ENCODE measurements at regions not wholly inside any gene's neighbourhood (a gene's known extent, or its start where the extent isn't known, plus 50 kb on each side); places are given as distances from the start of the nearest gene placed in this dataset.

- no peak for ATAC-seq
- no peak for TF ChIP-seq POU6F1 (CRISPR knock-in tag; IDR thresholded peaks at IDR 0.05; ENCODE audit: borderline replicate concordance, low read depth)
- no peak for TF ChIP-seq ZNF565 (CRISPR knock-in tag; conservative IDR thresholded peaks at IDR 0.05; ENCODE audit: low read depth)
- TF ChIP-seq BACH2 (CRISPR knock-in tag; IDR thresholded peaks at IDR 0.05; ENCODE audit: borderline replicate concordance) = no peak
- TF ChIP-seq ZNF70 (CRISPR knock-in tag; IDR thresholded peaks at IDR 0.05) = no peak
Observed at GRCh38 chr10:117429643-117430265, 54.5 kb upstream of the PDZD8 start.

GRCh38 chr10:117427356-117427755, 52.1 kb upstream of the PDZD8 start:
- no peak for TF ChIP-seq POU6F1 (CRISPR knock-in tag; IDR thresholded peaks at IDR 0.05; ENCODE audit: borderline replicate concordance, low read depth)
- TF ChIP-seq CSDC2 (CRISPR knock-in tag; IDR thresholded peaks at IDR 0.05) = no peak
- no peak for TF ChIP-seq TOX (CRISPR knock-in tag; IDR thresholded peaks at IDR 0.05; ENCODE audit: borderline replicate concordance)
- no peak for TF ChIP-seq ESRRG (CRISPR knock-in tag; IDR thresholded peaks at IDR 0.05)
- no peak for TF ChIP-seq RARB (CRISPR knock-in tag; IDR thresholded peaks at IDR 0.05)
- TF ChIP-seq ZNF70 (CRISPR knock-in tag; IDR thresholded peaks at IDR 0.05) = no peak
- no peak for TF ChIP-seq CREB5 (CRISPR knock-in tag; IDR thresholded peaks at IDR 0.05; ENCODE audit: low read depth)
- no peak for TF ChIP-seq BACH2 (CRISPR knock-in tag; IDR thresholded peaks at IDR 0.05; ENCODE audit: borderline replicate concordance)
- TF ChIP-seq OSR1 (CRISPR knock-in tag; IDR thresholded peaks at IDR 0.05) = no peak
- no peak for TF ChIP-seq ZFP30 (CRISPR knock-in tag; IDR thresholded peaks at IDR 0.05)
- TF ChIP-seq ARNTL (CRISPR knock-in tag; IDR thresholded peaks at IDR 0.05; ENCODE audit: borderline replicate concordance, low read depth) = no peak
- no peak for TF ChIP-seq ZNF565 (CRISPR knock-in tag; conservative IDR thresholded peaks at IDR 0.05; ENCODE audit: low read depth)
- no peak for TF ChIP-seq ISL1 (CRISPR knock-in tag; IDR thresholded peaks at IDR 0.05)
- TF ChIP-seq PATZ1 (CRISPR knock-in tag; IDR thresholded peaks at IDR 0.05; ENCODE audit: borderline replicate concordance) = no peak
- no peak for TF ChIP-seq ZFP3 (CRISPR knock-in tag; IDR thresholded peaks at IDR 0.05)
- no peak for TF ChIP-seq CSRNP3 (CRISPR knock-in tag; IDR thresholded peaks at IDR 0.05)
- no peak for TF ChIP-seq PPARA (CRISPR knock-in tag; IDR thresholded peaks at IDR 0.05; ENCODE audit: borderline replicate concordance)
- no peak for ATAC-seq

GRCh38 chr10:117425974-117426566, 50.8 kb upstream of the PDZD8 start:
- no peak for TF ChIP-seq ZNF70 (CRISPR knock-in tag; IDR thresholded peaks at IDR 0.05)
- TF ChIP-seq PPARA (CRISPR knock-in tag; IDR thresholded peaks at IDR 0.05; ENCODE audit: borderline replicate concordance) = no peak

GRCh38 chr10:117424883-117425649, 49.8 kb upstream of the PDZD8 start:
- TF ChIP-seq ARNTL (CRISPR knock-in tag; IDR thresholded peaks at IDR 0.05; ENCODE audit: borderline replicate concordance, low read depth) = no peak
- TF ChIP-seq ZNF70 (CRISPR knock-in tag; IDR thresholded peaks at IDR 0.05) = no peak
- TF ChIP-seq POU6F1 (CRISPR knock-in tag; IDR thresholded peaks at IDR 0.05; ENCODE audit: borderline replicate concordance, low read depth) = no peak
- TF ChIP-seq PPARA (CRISPR knock-in tag; IDR thresholded peaks at IDR 0.05; ENCODE audit: borderline replicate concordance) = no peak
- TF ChIP-seq CREB5 (CRISPR knock-in tag; IDR thresholded peaks at IDR 0.05; ENCODE audit: low read depth) = no peak
- TF ChIP-seq TOX (CRISPR knock-in tag; IDR thresholded peaks at IDR 0.05; ENCODE audit: borderline replicate concordance) = no peak
- TF ChIP-seq ZFP30 (CRISPR knock-in tag; IDR thresholded peaks at IDR 0.05) = no peak
- TF ChIP-seq TCF4 (CRISPR knock-in tag; IDR thresholded peaks at IDR 0.05; ENCODE audit: borderline replicate concordance) = no peak
- no peak for TF ChIP-seq BACH2 (CRISPR knock-in tag; IDR thresholded peaks at IDR 0.05; ENCODE audit: borderline replicate concordance)
- TF ChIP-seq ISL1 (CRISPR knock-in tag; IDR thresholded peaks at IDR 0.05) = no peak
- TF ChIP-seq SNAI2 (CRISPR knock-in tag; IDR thresholded peaks at IDR 0.05) = no peak
- no peak for ATAC-seq

More at GRCh38 chr10:117425974-117426566, 50.8 kb upstream of the PDZD8 start:
- no peak for ATAC-seq
